ENCODE measurements at regions not wholly inside any gene's neighbourhood (a gene's known extent, or its start where the extent isn't known, plus 50 kb on each side); places are given as distances from the start of the nearest gene placed in this dataset.

GRCh38 chr13:73198991-73199411 is 140.2 kb downstream of the KLF5 start:
- DNase-seq (ENCODE audit: low read depth), result no peak

- DNase-seq (ENCODE audit: low read depth), result no peak
These were observed 136.3 kb downstream of the KLF5 start for GRCh38 chr13:73195091-73195490.

GRCh38 chr13:73194310-73194709 is 135.5 kb downstream of the KLF5 start:
- no peak for DNase-seq (ENCODE audit: low read depth)

GRCh38 chr13:73193554-73193953 is 134.7 kb downstream of the KLF5 start:
- no peak for DNase-seq (ENCODE audit: low read depth)

- no peak for DNase-seq (ENCODE audit: low read depth)
These were observed 131.7 kb downstream of the KLF5 start for GRCh38 chr13:73190477-73190876.

- DNase-seq (ENCODE audit: low read depth), result no peak
These were observed 131.0 kb downstream of the KLF5 start for GRCh38 chr13:73189776-73190175.

- DNase-seq (ENCODE audit: low read depth), result no peak
These were observed 130.6 kb downstream of the KLF5 start for GRCh38 chr13:73189362-73189761.

- DNase-seq (ENCODE audit: low read depth), result no peak
These were observed 128.3 kb downstream of the KLF5 start for GRCh38 chr13:73187106-73187505.

GRCh38 chr13:73179650-73180274 is 121.0 kb downstream of the KLF5 start:
- peak; percentile 31 for DNase-seq (ENCODE audit: low read depth)

GRCh38 chr13:73177916-73178565 is 119.2 kb downstream of the KLF5 start:
- DNase-seq (ENCODE audit: low read depth), result no peak

GRCh38 chr13:73177017-73177416 is 118.2 kb downstream of the KLF5 start:
- DNase-seq (ENCODE audit: low read depth), result no peak

- no peak for DNase-seq (ENCODE audit: low read depth)
These were observed 115.8 kb downstream of the KLF5 start for GRCh38 chr13:73174521-73175010.

- no peak for DNase-seq (ENCODE audit: low read depth)
These were observed 114.5 kb downstream of the KLF5 start for GRCh38 chr13:73173279-73173811.

GRCh38 chr13:73171926-73172325 is 113.1 kb downstream of the KLF5 start:
- no peak for DNase-seq (ENCODE audit: low read depth)

- no peak for DNase-seq (ENCODE audit: low read depth)
These were observed 112.5 kb downstream of the KLF5 start for GRCh38 chr13:73171271-73171682.

GRCh38 chr13:73169971-73170370 is 111.2 kb downstream of the KLF5 start:
- DNase-seq (ENCODE audit: low read depth), result no peak

- no peak for DNase-seq (ENCODE audit: low read depth)
These were observed 110.2 kb downstream of the KLF5 start for GRCh38 chr13:73168953-73169401.

GRCh38 chr13:73168226-73168952 is 109.6 kb downstream of the KLF5 start:
- no peak for DNase-seq (ENCODE audit: low read depth)

- peak; percentile 59 for DNase-seq (ENCODE audit: low read depth)
These were observed 108.4 kb downstream of the KLF5 start for GRCh38 chr13:73167028-73167820.

- DNase-seq (ENCODE audit: low read depth), result no peak
These were observed 107.4 kb downstream of the KLF5 start for GRCh38 chr13:73166204-73166603.

GRCh38 chr13:73162912-73163911 is 104.4 kb downstream of the KLF5 start:
- DNase-seq (ENCODE audit: low read depth), result no peak
